GM06990 (cell line): ENCODE measurements at regions not wholly inside any gene's neighbourhood (a gene's known extent, or its start where the extent isn't known, plus 50 kb on each side); places are given as distances from the start of the nearest gene placed in this dataset.
"Not testable (repeated sequence)": the region's sequence is repeated elsewhere in the genome, so short reads cannot be mapped to it uniquely, and the experiment has no call there.

ENCODE experiments used
- DNase-seq: peaks from one replicate; pipeline ENCODE4 v3.0.0-alpha.2; 2011; ENCODE audit not compliant: insufficient read length; ENCODE audit errors: extremely low read depth
- H3K27me3 ChIP-seq: replicated peaks from 2 replicates; pipeline ENCODE4 v1.6.0; 2011; ENCODE audit warnings: low read length; ENCODE audit not compliant: control insufficient read depth, insufficient read depth
- H3K36me3 ChIP-seq: 2 replicates; pipeline ENCODE4 v1.5.1; 2011; ENCODE audit warnings: low read length; ENCODE audit not compliant: control insufficient read depth, insufficient read depth
- H3K4me3 ChIP-seq: replicated peaks from 2 replicates; pipeline ENCODE4 v1.5.1; 2011; ENCODE audit warnings: low read depth, mild to moderate bottlenecking, control low read depth, low read length
- TF ChIP-seq, protein P1 (sequence below): IDR thresholded peaks from 2 replicates; pipeline ENCODE4 v1.5.1; 2011; ENCODE audit warnings: low read length, control low read depth, mild to moderate bottlenecking, inconsistent platforms; ENCODE audit not compliant: insufficient read depth, poor library complexity, severe bottlenecking

DNA sequence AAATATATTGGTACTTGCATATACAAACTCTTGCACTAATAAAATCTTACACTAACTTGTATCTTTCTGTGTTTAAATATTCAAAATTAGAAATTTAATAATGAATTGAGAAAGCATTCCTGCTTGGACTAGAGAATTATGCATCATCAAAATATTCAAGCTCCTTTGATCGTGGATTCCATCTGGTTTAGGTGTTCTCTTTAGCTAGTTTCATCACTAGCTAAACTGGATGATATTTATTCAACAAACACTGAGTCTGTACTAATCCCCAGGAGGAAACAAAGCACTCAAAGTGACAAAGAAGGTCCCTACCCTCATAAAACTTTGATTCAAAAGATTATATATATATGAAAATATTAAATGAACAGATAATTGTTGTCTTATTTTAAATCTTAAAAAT lies 1360.9 kb upstream of the ALCAM start:
- no peak for DNase-seq
- H3K27me3 ChIP-seq = no peaks in the 10 kb centered on the region
- TF ChIP-seq, protein P1, sequence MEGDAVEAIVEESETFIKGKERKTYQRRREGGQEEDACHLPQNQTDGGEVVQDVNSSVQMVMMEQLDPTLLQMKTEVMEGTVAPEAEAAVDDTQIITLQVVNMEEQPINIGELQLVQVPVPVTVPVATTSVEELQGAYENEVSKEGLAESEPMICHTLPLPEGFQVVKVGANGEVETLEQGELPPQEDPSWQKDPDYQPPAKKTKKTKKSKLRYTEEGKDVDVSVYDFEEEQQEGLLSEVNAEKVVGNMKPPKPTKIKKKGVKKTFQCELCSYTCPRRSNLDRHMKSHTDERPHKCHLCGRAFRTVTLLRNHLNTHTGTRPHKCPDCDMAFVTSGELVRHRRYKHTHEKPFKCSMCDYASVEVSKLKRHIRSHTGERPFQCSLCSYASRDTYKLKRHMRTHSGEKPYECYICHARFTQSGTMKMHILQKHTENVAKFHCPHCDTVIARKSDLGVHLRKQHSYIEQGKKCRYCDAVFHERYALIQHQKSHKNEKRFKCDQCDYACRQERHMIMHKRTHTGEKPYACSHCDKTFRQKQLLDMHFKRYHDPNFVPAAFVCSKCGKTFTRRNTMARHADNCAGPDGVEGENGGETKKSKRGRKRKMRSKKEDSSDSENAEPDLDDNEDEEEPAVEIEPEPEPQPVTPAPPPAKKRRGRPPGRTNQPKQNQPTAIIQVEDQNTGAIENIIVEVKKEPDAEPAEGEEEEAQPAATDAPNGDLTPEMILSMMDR = no peak
- no peak overlapping the region for H3K4me3 ChIP-seq
- H3K36me3 ChIP-seq = no peaks in the 10 kb centered on the region

DNA sequence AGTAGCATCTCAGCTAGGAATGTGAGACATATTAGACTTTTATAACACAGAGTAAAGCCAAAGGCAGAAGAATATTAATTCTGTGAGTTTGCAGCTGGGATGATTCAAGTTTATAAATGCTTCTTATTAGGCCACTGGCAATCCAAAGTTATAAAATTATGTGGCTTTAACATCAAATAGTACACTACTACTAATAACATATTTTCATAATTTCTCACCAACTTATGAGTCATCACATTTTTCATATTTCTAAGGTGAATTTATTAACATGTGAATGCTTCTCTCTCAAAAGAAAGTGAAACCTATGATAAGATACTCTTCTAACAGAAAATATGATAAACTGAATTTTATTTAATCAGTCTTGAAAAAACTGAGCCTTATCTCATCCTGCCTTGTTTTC lies 1348.2 kb upstream of the ALCAM start:
- no peaks in the 10 kb centered on the region for H3K27me3 ChIP-seq
- H3K36me3 ChIP-seq = no peaks in the 10 kb centered on the region
- TF ChIP-seq, protein P1 = no peak
- no peak overlapping the region for H3K4me3 ChIP-seq
- DNase-seq = no peak

DNA sequence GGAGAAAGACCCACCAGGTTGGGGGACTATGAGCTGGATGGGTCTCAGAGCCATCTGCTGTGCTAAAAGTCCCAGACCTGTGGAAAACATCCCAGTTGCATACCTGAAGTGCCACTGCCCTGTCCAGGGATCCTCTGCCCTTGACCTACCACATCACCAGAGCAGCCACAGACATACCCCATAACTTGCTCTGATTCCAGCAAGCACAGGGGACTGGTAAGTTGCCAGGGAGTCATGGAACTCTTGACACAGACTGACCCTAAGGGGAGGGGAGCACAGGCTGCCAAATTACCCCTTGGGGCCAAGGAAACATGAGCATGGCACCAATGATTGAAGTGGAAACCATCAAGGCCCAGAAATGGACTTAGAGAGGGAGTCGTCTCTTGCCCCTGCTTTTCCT lies 1335.1 kb upstream of the ALCAM start:
- TF ChIP-seq, protein P1 = no peak
- DNase-seq = no peak
- no peak overlapping the region for H3K4me3 ChIP-seq
- no peaks in the 10 kb centered on the region for H3K36me3 ChIP-seq
- H3K27me3 ChIP-seq = no peaks in the 10 kb centered on the region

DNA sequence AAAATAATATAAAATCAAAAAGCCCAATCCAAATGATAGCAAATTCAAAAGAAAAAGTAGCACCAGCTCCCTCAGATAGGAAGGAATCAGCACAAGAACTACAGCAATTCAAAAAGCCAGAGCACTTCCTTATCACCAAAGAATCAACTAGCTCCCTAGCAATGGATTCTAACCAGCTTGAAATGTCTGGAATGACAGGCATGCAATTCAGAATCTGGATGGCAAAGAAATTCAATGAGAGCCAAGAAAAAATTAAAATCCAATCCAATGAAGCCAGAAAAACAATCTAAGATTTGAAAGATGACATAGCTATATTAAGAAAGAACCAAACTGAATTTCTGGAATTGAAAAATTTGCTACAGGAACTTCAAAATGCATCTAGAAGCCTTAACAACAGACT lies 1334.4 kb upstream of the ALCAM start:
- no peaks in the 10 kb centered on the region for H3K27me3 ChIP-seq

DNA sequence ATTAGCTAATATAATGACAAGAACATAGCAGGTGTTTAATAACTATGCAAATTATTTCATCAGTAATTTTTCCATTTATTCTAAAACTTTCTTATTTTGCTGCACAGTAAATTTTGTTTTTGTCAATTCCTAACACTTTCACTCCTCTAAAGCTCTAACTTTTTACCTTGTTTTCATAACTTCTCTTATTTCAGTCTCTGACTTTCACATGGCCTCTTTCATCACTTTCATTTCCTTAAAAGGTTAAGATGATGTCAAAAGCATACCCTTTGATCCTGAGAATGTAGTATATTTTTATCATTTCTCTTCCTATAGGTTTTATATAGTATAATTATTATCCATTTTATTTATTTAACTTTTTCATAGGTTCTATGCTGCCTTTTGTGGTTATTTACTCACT lies 1325.8 kb upstream of the ALCAM start:
- H3K4me3 ChIP-seq = no peak overlapping the region
- no peak for DNase-seq
- no peaks in the 10 kb centered on the region for H3K36me3 ChIP-seq
- H3K27me3 ChIP-seq = no peaks in the 10 kb centered on the region
- TF ChIP-seq, protein P1 = no peak

More for the DNA sequence above, 1334.4 kb upstream of the ALCAM start:
- DNase-seq = no peak
- TF ChIP-seq, protein P1 = no peak
- Histone ChIP-seq H3K36me3 (no peaks in the 10 kb centered on the region), H3K4me3 (no peak overlapping the region)

DNA sequence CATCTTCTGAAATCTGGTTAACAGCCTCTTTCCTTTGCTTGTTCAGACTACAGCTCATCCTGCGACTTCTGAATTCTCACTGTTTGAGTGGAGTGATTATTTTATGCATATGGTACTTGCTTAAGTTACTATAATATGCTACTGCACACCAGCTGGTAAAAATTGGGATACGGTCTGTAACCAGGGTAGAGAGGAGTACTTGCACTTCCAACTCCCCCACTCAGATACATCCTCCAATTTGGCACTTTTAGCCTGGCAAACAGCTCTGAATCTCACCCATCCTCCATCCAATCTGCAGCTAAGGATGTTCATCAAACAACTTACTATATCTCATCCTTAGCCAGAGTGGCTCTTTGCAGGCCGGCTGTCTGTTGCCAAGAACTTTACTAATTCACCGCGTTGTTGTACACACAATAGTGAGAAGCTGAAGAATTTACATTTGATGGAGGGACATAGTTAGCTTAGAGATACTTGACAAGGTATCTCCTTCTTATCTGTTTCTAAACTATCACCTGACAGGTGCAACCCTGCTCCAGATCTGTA lies 1323.6 kb upstream of the ALCAM start:
- DNase-seq, H3K4me3 ChIP-seq, H3K36me3 ChIP-seq, H3K27me3 ChIP-seq: not testable (repeated sequence)
